Neural crest cell (in vitro differentiated cells): ENCODE measurements at regions not wholly inside any gene's neighbourhood (a gene's known extent, or its start where the extent isn't known, plus 50 kb on each side); places are given as distances from the start of the nearest gene placed in this dataset.

Experiments
- DNase-seq: peaks from one replicate; pipeline ENCODE4 v3.0.0; 2021; ENCODE audit warnings: low read depth, mixed read lengths, low spot score
- H3K27ac Mint-ChIP-seq: one replicate; pipeline ENCODE4 v1.8.0; 2021; ENCODE audit warnings: mild to moderate bottlenecking, mixed read lengths; ENCODE audit not compliant: unreplicated experiment
- H3K27me3 Mint-ChIP-seq: 2 replicates; pipeline ENCODE4 v1.8.0; 2021; ENCODE audit warnings: low read depth, mild to moderate bottlenecking, mixed read lengths
- H3K36me3 Mint-ChIP-seq: 2 replicates; pipeline ENCODE4 v1.8.0; 2021; ENCODE audit warnings: low read depth, mild to moderate bottlenecking, mixed read lengths
- H3K4me1 Mint-ChIP-seq: 2 replicates; pipeline ENCODE4 v1.8.0; 2021; ENCODE audit warnings: mixed read lengths
- H3K4me3 Mint-ChIP-seq: one replicate; pipeline ENCODE4 v1.8.0; 2021; ENCODE audit warnings: mild to moderate bottlenecking, mixed read lengths
- H3K9me3 Mint-ChIP-seq: 2 replicates; pipeline ENCODE4 v1.8.0; 2021; ENCODE audit warnings: mixed read lengths
- TF ChIP-seq, protein P1 (sequence below): fragments of 200-600 bp; sonication (generic); conservative IDR thresholded peaks from 2 replicates; pipeline ENCODE4 v1.5.0; 2021; ENCODE audit warnings: antibody characterized with exemption, mild to moderate bottlenecking

GRCh38 chr18:11289248-11289647 lies 139.9 kb upstream of the PIEZO2 start:
- Mint-ChIP-seq H3K4me3 (no peak overlapping the region), H3K27ac (no peak overlapping the region), H3K27me3 (no peaks in the 10 kb centered on the region), H3K36me3 (no peaks in the 10 kb centered on the region), H3K4me1 (no peaks in the 10 kb centered on the region), H3K9me3 (no peaks in the 10 kb centered on the region)
- no peak for DNase-seq
- TF ChIP-seq, protein P1, sequence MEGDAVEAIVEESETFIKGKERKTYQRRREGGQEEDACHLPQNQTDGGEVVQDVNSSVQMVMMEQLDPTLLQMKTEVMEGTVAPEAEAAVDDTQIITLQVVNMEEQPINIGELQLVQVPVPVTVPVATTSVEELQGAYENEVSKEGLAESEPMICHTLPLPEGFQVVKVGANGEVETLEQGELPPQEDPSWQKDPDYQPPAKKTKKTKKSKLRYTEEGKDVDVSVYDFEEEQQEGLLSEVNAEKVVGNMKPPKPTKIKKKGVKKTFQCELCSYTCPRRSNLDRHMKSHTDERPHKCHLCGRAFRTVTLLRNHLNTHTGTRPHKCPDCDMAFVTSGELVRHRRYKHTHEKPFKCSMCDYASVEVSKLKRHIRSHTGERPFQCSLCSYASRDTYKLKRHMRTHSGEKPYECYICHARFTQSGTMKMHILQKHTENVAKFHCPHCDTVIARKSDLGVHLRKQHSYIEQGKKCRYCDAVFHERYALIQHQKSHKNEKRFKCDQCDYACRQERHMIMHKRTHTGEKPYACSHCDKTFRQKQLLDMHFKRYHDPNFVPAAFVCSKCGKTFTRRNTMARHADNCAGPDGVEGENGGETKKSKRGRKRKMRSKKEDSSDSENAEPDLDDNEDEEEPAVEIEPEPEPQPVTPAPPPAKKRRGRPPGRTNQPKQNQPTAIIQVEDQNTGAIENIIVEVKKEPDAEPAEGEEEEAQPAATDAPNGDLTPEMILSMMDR, result no peak

- no peaks in the 10 kb centered on the region for H3K9me3 Mint-ChIP-seq
- TF ChIP-seq, protein P1, result no peak
- no peak overlapping the region for H3K4me3 Mint-ChIP-seq
- DNase-seq, result no peak
- H3K4me1 Mint-ChIP-seq, result no peaks in the 10 kb centered on the region
- H3K27ac Mint-ChIP-seq, result no peak overlapping the region
- H3K27me3 Mint-ChIP-seq, result no peaks in the 10 kb centered on the region
- no peaks in the 10 kb centered on the region for H3K36me3 Mint-ChIP-seq
These were observed 139.0 kb upstream of the PIEZO2 start for GRCh38 chr18:11288401-11288800.

DNA sequence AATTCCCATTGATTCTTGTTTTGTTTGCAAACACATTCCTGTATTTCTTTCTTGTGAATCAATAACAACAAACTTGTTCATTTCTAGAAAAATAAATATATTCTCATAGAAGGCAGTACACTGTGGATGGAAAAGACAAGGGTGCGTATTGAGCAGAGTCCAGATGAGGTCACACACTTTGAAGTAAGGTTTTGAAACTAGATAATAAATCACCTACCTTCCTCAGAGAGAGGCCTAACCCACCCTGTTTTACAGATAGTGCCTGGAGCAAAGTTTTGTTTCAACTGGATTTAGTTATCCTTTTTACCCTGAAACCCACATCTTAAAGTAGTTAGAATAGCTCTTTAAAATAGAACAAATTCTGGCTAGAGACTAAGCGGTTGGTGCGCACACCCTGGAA lies 137.1 kb upstream of the PIEZO2 start:
- no peaks in the 10 kb centered on the region for H3K27me3 Mint-ChIP-seq
- TF ChIP-seq, protein P1, result no peak
- no peaks in the 10 kb centered on the region for H3K36me3 Mint-ChIP-seq
- no peaks in the 10 kb centered on the region for H3K4me1 Mint-ChIP-seq
- H3K27ac Mint-ChIP-seq, result no peak overlapping the region
- DNase-seq, result no peak
- H3K9me3 Mint-ChIP-seq, result no peaks in the 10 kb centered on the region
- no peak overlapping the region for H3K4me3 Mint-ChIP-seq

DNA sequence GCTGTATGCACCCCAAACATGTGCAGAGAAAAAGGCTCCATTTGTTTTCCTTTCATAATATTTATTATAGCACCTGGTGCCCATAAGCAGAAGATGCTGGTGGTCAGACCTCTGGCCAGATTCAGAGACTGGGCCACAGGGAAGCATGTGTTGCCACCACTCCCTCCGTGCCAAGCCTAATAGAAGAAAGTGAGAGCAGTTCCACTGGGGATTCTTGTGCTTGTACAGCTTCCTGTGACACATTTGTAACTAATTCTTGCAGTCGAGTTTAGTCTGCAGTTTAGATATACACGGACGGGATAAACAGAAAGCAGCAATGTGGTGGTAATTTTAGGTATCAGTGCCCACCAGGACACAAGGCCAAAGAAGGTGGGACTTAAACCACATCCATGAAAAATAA lies 135.4 kb upstream of the PIEZO2 start:
- Mint-ChIP-seq H3K4me1 (no peaks in the 10 kb centered on the region), H3K9me3 (peaks cover 3% of the 10 kb centered on the region), H3K27ac (no peak overlapping the region), H3K27me3 (no peaks in the 10 kb centered on the region), H3K4me3 (no peak overlapping the region), H3K36me3 (peaks cover 3% of the 10 kb centered on the region)
- DNase-seq, result no peak
- TF ChIP-seq, protein P1, result no peak

DNA sequence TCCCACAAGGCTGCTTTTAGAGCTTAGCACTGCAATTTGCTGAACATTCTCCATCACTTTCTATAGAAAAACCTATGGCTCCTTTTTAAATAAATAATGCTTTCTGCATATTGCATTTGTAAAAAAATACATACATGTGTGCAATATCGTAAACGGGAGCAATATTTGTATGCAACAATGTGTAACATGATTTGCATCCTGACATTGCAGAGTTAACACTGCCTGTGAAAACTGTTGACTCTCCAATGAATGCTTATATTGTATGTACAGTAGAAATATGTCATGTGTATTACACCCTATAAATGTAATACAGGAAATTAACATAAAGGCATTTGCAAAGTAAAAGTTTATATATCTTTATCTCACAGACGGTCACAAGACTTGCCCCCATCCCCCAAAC lies 135.0 kb upstream of the PIEZO2 start:
- TF ChIP-seq, protein P1, result no peak
- DNase-seq, result no peak
- Mint-ChIP-seq H3K27ac (no peak overlapping the region), H3K4me3 (no peak overlapping the region), H3K4me1 (no peaks in the 10 kb centered on the region), H3K9me3 (peaks cover 7% of the 10 kb centered on the region), H3K36me3 (peaks cover 3% of the 10 kb centered on the region), H3K27me3 (no peaks in the 10 kb centered on the region)
